HL-60 (cell line): ENCODE measurements at regions not wholly inside any gene's neighbourhood (a gene's known extent, or its start where the extent isn't known, plus 50 kb on each side); places are given as distances from the start of the nearest gene placed in this dataset.

Source experiments
- DNase-seq, 2 experiments: peaks; one replicate each; pipeline ENCODE4 v3.0.0-alpha.2; 2010 to 2020; ENCODE audit warnings: low read depth in 1 of 2, low spot score in 1 of 2
- H3K27ac ChIP-seq: fragments of 250-450 bp; sonication (Bioruptor Pico); replicated peaks from 2 replicates; pipeline ENCODE4 v1.5.1; 2020; ENCODE audit warnings: mild to moderate bottlenecking, moderate library complexity
- H3K27me3 ChIP-seq: fragments of 250-450 bp; sonication (Bioruptor Pico); 2 replicates; pipeline ENCODE4 v1.5.1; 2021; ENCODE audit warnings: mild to moderate bottlenecking, moderate library complexity; ENCODE audit not compliant: insufficient read depth, poor library complexity, severe bottlenecking
- H3K4me3 ChIP-seq: replicated peaks from 2 replicates; pipeline ENCODE4 v1.5.1; 2011; ENCODE audit warnings: mild to moderate bottlenecking, control low read depth, low read length; ENCODE audit not compliant: insufficient read depth
- CTCF ChIP-seq: IDR thresholded peaks from one replicate; pipeline ENCODE4 v1.5.1; 2011; ENCODE audit warnings: low read length, control low read depth, inconsistent platforms; ENCODE audit not compliant: insufficient read depth
- GABPA ChIP-seq: IDR thresholded peaks from 2 replicates; pipeline ENCODE4 v1.6.1; 2012; ENCODE audit warnings: low read depth
- POLR2AphosphoS5 ChIP-seq: IDR thresholded peaks from 2 replicates; pipeline ENCODE4 v1.6.1; 2012; ENCODE audit warnings: low read depth
- REST ChIP-seq: IDR thresholded peaks from 2 replicates; pipeline ENCODE4 v1.6.1; 2012; ENCODE audit warnings: low read depth; ENCODE audit not compliant: insufficient replicate concordance
- SPI1 ChIP-seq: IDR thresholded peaks from 2 replicates; pipeline ENCODE4 v1.6.1; 2012; ENCODE audit warnings: low read depth, mild to moderate bottlenecking, borderline replicate concordance

- Histone ChIP-seq H3K4me3 (no peak overlapping the region), H3K27ac (no peak overlapping the region), H3K27me3 (no peaks in the 10 kb centered on the region)
- no peak for DNase-seq
- TF ChIP-seq CTCF (no peak), SPI1 (no peak), POLR2AphosphoS5 (no peak), REST (no peak), GABPA (no peak)
Observed at GRCh38 chr13:27673911-27674310, 52.2 kb downstream of the POLR1D start.

- DNase-seq: no peak
- Histone ChIP-seq H3K4me3 (no peak overlapping the region), H3K27me3 (no peaks in the 10 kb centered on the region), H3K27ac (no peak overlapping the region)
- no peak for TF ChIP-seq CTCF
- TF ChIP-seq POLR2AphosphoS5: no peak
- no peak for TF ChIP-seq SPI1
- no peak for TF ChIP-seq REST
- TF ChIP-seq GABPA: no peak
Observed at GRCh38 chr13:27678306-27679040, 56.8 kb downstream of the POLR1D start.

- Histone ChIP-seq H3K27me3 (no peaks in the 10 kb centered on the region), H3K4me3 (no peak overlapping the region), H3K27ac (no peak overlapping the region)
- TF ChIP-seq POLR2AphosphoS5 (no peak), GABPA (no peak), CTCF (no peak), REST (no peak), SPI1 (no peak)
- DNase-seq: no peak
Observed at GRCh38 chr13:27679396-27679795, 57.7 kb downstream of the POLR1D start.
